GM12891 (cell line): ENCODE measurements at regions not wholly inside any gene's neighbourhood (a gene's known extent, or its start where the extent isn't known, plus 50 kb on each side); places are given as distances from the start of the nearest gene placed in this dataset.

Experiments used
- POLR2A ChIP-seq: IDR thresholded peaks from 2 replicates; pipeline ENCODE4 v1.6.1; 2011; ENCODE audit warnings: low read depth, low read length, control low read depth
- POLR2AphosphoS5 ChIP-seq: IDR thresholded peaks from 2 replicates; pipeline ENCODE4 v1.6.1; 2011; ENCODE audit warnings: low read depth, low read length, control low read depth
- POU2F2 ChIP-seq: IDR thresholded peaks from 2 replicates; pipeline ENCODE4 v1.6.1; 2011; ENCODE audit warnings: low read depth, mild to moderate bottlenecking, control low read depth, low read length, moderate library complexity
- SPI1 ChIP-seq: IDR thresholded peaks from 2 replicates; pipeline ENCODE4 v1.6.1; 2011; ENCODE audit warnings: low read depth, low read length, control low read depth
- TAF1 ChIP-seq: IDR thresholded peaks from 2 replicates; pipeline ENCODE4 v1.6.1; 2011; ENCODE audit warnings: low read depth, low read length, control low read depth

GRCh38 chr6:23584134-23584763, 541.8 kb upstream of the NRSN1 start:
- TF ChIP-seq POLR2A (no peak), TAF1 (no peak), POLR2AphosphoS5 (no peak), SPI1 (no peak), POU2F2 (no peak)
